H1 (cell line): ENCODE measurements at regions not wholly inside any gene's neighbourhood (a gene's known extent, or its start where the extent isn't known, plus 50 kb on each side); places are given as distances from the start of the nearest gene placed in this dataset.
"Not testable (repeated sequence)": the region's sequence is repeated elsewhere in the genome, so short reads cannot be mapped to it uniquely, and the experiment has no call there.

Experiments used
- CBX8 ChIP-seq: fragments of 300-800, 300-1000 bp; sonication (generic); IDR thresholded peaks from 2 replicates; pipeline ENCODE4 v1.7.1; 2016; ENCODE audit warnings: low read depth, low read length, borderline replicate concordance
- GABPA ChIP-seq: IDR thresholded peaks from 2 replicates; pipeline ENCODE4 v1.6.1; 2011; ENCODE audit warnings: mild to moderate bottlenecking, low read length, moderate library complexity, borderline replicate concordance; ENCODE audit not compliant: insufficient read depth
- POLR2AphosphoS5 ChIP-seq: IDR thresholded peaks from 2 replicates; pipeline ENCODE4 v1.6.1; 2011; ENCODE audit warnings: low read depth, low read length
- SP1 ChIP-seq: IDR thresholded peaks from 2 replicates; pipeline ENCODE4 v1.6.1; 2011; ENCODE audit warnings: low read depth, low read length
- SRF ChIP-seq: IDR thresholded peaks from 2 replicates; pipeline ENCODE4 v1.6.1; 2011; ENCODE audit warnings: mild to moderate bottlenecking, low read depth, low read length, moderate library complexity
- TF ChIP-seq, protein P1 (sequence below), 3 experiments: IDR thresholded peaks; 1 replicate in 2 of 3; 2 replicates in 1 of 3; pipeline versions ENCODE4 v1.5.1 to v1.6.1; 2011; ENCODE audit warnings: low read length in 3 of 3, mild to moderate bottlenecking in 3 of 3, inconsistent platforms in 2 of 3, low read depth in 1 of 3, moderate library complexity in 1 of 3; ENCODE audit not compliant: insufficient read depth in 1 of 3; ENCODE audit errors: control extremely low read depth in 1 of 3
- TF ChIP-seq, protein P2 (sequence below): IDR thresholded peaks from 2 replicates; pipeline ENCODE4 v1.6.1; 2012; ENCODE audit warnings: low read length, inconsistent platforms

DNA sequence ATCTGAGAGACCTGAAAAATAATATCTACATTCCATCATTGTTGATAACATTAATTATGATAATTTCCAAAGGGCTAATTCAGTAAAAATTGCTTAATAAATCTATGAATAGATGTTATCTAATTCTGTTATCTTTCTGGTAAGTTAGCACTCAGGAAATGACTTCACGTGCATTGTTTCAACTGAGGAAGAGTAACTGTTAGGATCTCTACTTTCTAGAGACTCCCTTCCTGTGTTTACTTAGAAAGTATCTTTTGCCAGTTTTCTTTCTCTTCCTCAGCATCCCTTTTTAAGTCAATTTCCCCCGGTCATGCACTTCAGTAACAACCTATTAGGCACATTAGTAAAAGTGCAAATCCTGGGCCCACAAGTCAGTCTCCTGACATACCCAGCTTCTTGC lies 231.1 kb upstream of the NOTCH2NLA start:
- not testable (repeated sequence) for TF ChIP-seq GABPA, SP1, CBX8, SRF, POLR2AphosphoS5
- TF ChIP-seq, protein P1, sequence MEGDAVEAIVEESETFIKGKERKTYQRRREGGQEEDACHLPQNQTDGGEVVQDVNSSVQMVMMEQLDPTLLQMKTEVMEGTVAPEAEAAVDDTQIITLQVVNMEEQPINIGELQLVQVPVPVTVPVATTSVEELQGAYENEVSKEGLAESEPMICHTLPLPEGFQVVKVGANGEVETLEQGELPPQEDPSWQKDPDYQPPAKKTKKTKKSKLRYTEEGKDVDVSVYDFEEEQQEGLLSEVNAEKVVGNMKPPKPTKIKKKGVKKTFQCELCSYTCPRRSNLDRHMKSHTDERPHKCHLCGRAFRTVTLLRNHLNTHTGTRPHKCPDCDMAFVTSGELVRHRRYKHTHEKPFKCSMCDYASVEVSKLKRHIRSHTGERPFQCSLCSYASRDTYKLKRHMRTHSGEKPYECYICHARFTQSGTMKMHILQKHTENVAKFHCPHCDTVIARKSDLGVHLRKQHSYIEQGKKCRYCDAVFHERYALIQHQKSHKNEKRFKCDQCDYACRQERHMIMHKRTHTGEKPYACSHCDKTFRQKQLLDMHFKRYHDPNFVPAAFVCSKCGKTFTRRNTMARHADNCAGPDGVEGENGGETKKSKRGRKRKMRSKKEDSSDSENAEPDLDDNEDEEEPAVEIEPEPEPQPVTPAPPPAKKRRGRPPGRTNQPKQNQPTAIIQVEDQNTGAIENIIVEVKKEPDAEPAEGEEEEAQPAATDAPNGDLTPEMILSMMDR (IDR thresholded peaks at IDR 0.05; ENCODE audit: control extremely low read depth in 1 of 3, insufficient read depth in 1 of 3, low read depth in 1 of 3, low read length in 3 of 3): not testable (repeated sequence)
- TF ChIP-seq, protein P2, sequence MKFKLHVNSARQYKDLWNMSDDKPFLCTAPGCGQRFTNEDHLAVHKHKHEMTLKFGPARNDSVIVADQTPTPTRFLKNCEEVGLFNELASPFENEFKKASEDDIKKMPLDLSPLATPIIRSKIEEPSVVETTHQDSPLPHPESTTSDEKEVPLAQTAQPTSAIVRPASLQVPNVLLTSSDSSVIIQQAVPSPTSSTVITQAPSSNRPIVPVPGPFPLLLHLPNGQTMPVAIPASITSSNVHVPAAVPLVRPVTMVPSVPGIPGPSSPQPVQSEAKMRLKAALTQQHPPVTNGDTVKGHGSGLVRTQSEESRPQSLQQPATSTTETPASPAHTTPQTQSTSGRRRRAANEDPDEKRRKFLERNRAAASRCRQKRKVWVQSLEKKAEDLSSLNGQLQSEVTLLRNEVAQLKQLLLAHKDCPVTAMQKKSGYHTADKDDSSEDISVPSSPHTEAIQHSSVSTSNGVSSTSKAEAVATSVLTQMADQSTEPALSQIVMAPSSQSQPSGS: not testable (repeated sequence)
